ENCODE measurements at regions not wholly inside any gene's neighbourhood (a gene's known extent, or its start where the extent isn't known, plus 50 kb on each side); places are given as distances from the start of the nearest gene placed in this dataset.

DNA sequence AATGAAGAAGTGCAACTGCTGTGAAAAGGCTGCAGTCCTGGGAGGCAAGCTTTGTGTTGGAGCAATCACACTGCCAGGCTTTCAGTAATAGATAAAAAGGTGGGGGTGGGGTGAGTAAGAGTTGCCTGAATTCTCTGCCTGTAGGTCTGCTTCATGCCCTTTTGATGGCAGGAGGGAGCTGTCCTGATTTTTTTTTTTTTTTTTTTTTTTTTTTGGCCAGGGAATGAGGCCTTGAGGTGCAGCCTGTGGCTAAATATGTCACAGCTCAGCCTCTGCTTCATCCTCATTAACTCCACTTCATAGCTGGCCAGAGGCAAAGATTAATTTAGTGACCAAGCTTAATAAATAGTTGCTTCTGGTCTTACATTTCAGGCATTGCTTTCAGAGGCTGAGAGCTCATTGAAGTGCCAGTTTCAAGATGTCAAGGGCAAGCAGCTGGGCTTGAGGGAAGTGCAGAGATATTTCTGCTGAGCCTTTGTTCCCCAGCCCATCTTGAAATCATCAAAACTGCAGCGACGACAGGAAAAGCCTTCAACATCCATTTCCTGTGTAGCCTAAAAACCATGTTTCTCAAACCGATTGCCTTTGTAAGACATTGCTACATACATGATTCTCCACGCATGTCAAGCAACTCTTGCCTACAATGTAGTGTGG lies 134.7 kb downstream of the MACIR start (continued):
- TF ChIP-seq, protein P1, sequence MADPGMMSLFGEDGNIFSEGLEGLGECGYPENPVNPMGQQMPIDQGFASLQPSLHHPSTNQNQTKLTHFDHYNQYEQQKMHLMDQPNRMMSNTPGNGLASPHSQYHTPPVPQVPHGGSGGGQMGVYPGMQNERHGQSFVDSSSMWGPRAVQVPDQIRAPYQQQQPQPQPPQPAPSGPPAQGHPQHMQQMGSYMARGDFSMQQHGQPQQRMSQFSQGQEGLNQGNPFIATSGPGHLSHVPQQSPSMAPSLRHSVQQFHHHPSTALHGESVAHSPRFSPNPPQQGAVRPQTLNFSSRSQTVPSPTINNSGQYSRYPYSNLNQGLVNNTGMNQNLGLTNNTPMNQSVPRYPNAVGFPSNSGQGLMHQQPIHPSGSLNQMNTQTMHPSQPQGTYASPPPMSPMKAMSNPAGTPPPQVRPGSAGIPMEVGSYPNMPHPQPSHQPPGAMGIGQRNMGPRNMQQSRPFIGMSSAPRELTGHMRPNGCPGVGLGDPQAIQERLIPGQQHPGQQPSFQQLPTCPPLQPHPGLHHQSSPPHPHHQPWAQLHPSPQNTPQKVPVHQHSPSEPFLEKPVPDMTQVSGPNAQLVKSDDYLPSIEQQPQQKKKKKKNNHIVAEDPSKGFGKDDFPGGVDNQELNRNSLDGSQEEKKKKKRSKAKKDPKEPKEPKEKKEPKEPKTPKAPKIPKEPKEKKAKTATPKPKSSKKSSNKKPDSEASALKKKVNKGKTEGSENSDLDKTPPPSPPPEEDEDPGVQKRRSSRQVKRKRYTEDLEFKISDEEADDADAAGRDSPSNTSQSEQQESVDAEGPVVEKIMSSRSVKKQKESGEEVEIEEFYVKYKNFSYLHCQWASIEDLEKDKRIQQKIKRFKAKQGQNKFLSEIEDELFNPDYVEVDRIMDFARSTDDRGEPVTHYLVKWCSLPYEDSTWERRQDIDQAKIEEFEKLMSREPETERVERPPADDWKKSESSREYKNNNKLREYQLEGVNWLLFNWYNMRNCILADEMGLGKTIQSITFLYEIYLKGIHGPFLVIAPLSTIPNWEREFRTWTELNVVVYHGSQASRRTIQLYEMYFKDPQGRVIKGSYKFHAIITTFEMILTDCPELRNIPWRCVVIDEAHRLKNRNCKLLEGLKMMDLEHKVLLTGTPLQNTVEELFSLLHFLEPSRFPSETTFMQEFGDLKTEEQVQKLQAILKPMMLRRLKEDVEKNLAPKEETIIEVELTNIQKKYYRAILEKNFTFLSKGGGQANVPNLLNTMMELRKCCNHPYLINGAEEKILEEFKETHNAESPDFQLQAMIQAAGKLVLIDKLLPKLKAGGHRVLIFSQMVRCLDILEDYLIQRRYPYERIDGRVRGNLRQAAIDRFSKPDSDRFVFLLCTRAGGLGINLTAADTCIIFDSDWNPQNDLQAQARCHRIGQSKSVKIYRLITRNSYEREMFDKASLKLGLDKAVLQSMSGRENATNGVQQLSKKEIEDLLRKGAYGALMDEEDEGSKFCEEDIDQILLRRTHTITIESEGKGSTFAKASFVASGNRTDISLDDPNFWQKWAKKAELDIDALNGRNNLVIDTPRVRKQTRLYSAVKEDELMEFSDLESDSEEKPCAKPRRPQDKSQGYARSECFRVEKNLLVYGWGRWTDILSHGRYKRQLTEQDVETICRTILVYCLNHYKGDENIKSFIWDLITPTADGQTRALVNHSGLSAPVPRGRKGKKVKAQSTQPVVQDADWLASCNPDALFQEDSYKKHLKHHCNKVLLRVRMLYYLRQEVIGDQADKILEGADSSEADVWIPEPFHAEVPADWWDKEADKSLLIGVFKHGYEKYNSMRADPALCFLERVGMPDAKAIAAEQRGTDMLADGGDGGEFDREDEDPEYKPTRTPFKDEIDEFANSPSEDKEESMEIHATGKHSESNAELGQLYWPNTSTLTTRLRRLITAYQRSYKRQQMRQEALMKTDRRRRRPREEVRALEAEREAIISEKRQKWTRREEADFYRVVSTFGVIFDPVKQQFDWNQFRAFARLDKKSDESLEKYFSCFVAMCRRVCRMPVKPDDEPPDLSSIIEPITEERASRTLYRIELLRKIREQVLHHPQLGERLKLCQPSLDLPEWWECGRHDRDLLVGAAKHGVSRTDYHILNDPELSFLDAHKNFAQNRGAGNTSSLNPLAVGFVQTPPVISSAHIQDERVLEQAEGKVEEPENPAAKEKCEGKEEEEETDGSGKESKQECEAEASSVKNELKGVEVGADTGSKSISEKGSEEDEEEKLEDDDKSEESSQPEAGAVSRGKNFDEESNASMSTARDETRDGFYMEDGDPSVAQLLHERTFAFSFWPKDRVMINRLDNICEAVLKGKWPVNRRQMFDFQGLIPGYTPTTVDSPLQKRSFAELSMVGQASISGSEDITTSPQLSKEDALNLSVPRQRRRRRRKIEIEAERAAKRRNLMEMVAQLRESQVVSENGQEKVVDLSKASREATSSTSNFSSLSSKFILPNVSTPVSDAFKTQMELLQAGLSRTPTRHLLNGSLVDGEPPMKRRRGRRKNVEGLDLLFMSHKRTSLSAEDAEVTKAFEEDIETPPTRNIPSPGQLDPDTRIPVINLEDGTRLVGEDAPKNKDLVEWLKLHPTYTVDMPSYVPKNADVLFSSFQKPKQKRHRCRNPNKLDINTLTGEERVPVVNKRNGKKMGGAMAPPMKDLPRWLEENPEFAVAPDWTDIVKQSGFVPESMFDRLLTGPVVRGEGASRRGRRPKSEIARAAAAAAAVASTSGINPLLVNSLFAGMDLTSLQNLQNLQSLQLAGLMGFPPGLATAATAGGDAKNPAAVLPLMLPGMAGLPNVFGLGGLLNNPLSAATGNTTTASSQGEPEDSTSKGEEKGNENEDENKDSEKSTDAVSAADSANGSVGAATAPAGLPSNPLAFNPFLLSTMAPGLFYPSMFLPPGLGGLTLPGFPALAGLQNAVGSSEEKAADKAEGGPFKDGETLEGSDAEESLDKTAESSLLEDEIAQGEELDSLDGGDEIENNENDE (IDR thresholded peaks at IDR 0.05; ENCODE audit: insufficient replicate concordance, low read length): no peak
- TF ChIP-seq EZH2 (IDR thresholded peaks at IDR 0.05; ENCODE audit: low read depth, low read length, severe bottlenecking): no peak
